GM12878 (cell line): ENCODE measurements at regions not wholly inside any gene's neighbourhood (a gene's known extent, or its start where the extent isn't known, plus 50 kb on each side); places are given as distances from the start of the nearest gene placed in this dataset.

ENCODE experiments used
- ATAC-seq: fragments of 200-7000 bp; cut with Tn5 transposase; 3 replicates; pipeline ENCODE4 v1.9.1; 2020; ENCODE audit warnings: mild to moderate bottlenecking, moderate library complexity
- BruUV-seq: library from RNA; stranded (reverse); fragments of 400-500 nt; replicated peaks from 2 replicates; lab custom pipeline; 2021; lab: Mats Ljungman, UMichigan
- CTCF ChIA-PET: fragments of 300-600 bp; sonication (Branson Sonifier 250); formaldehyde crosslinking; extraction: SDS; loops from one replicate; lab custom pipeline; 2021; ENCODE audit warnings: inconsistent platforms; lab: Yijun Ruan, JAX
- POLR2A ChIA-PET: fragments of 350-600 bp; formaldehyde crosslinking; extraction: SDS; loops from one replicate; lab custom pipeline; 2021; ENCODE audit warnings: inconsistent platforms; lab: Charles Lee
- RAD21 ChIA-PET: fragments of 300-600 bp; sonication (Branson Sonifier 250); formaldehyde crosslinking; loops from one replicate; lab custom pipeline; 2023; ENCODE audit warnings: antibody characterized with exemption; ENCODE audit not compliant: unreplicated experiment; lab: Charles Lee
- SMC1A ChIA-PET: fragments of 300-600 bp; sonication (Branson Sonifier 250); formaldehyde crosslinking; loops from one replicate; lab custom pipeline; 2023; ENCODE audit not compliant: unreplicated experiment, uncharacterized antibody; lab: Charles Lee
- DNase-seq: peaks from one replicate; pipeline ENCODE4 v3.0.0-alpha.2; 2011; ENCODE audit warnings: low read depth, low spot score
- FAIRE-seq: peaks from 3 replicates; lab custom pipeline; 2011; peaks lifted over from hg19 to GRCh38; lab: Jason Lieb, UNC
- H2AFZ ChIP-seq: 2 replicates; pipeline ENCODE4 v1.6.0; 2011; ENCODE audit warnings: low read depth, low read length, control low read depth; ENCODE audit not compliant: control insufficient read depth
- H3K27ac ChIP-seq: 2 replicates; pipeline ENCODE4 v1.5.1; 2011; ENCODE audit warnings: control low read depth; ENCODE audit not compliant: control insufficient read depth, insufficient read depth
- H3K27me3 ChIP-seq, 2 experiments: replicated peaks in 1 of 2; 2 replicates each; pipeline versions ENCODE4 v1.6.0 to v1.6.1; 2011; ENCODE audit warnings: low read length in 1 of 2; ENCODE audit not compliant: control insufficient read depth in 2 of 2, insufficient read depth in 2 of 2
- H3K36me3 ChIP-seq, 2 experiments: 2 replicates each; pipeline ENCODE4 v1.5.1; 2011; ENCODE audit warnings: low read length in 1 of 2; ENCODE audit not compliant: control insufficient read depth in 2 of 2, insufficient read depth in 2 of 2
- H3K4me1 ChIP-seq: 2 replicates; pipeline ENCODE4 v1.6.1; 2011; ENCODE audit warnings: mild to moderate bottlenecking, low read length, moderate library complexity, mixed read lengths; ENCODE audit not compliant: control insufficient read depth, insufficient read depth
- H3K4me2 ChIP-seq: 2 replicates; pipeline ENCODE4 v1.6.0; 2011; ENCODE audit warnings: control low read depth; ENCODE audit not compliant: control insufficient read depth, insufficient read depth
- H3K4me3 ChIP-seq: fragments of 200-600 bp; sonication (generic); 2 replicates; pipeline ENCODE4 v1.5.1; 2016
- H3K79me2 ChIP-seq: 2 replicates; pipeline ENCODE4 v1.6.0; 2011; ENCODE audit warnings: low read length; ENCODE audit not compliant: control insufficient read depth, insufficient read depth
- H3K9ac ChIP-seq: 2 replicates; pipeline ENCODE4 v1.8.0; 2011; ENCODE audit warnings: low read length, control low read depth, mixed read lengths; ENCODE audit not compliant: control insufficient read depth, insufficient read depth
- H3K9me3 ChIP-seq: replicated peaks from 3 replicates; pipeline ENCODE4 v1.5.1; 2011; ENCODE audit warnings: mild to moderate bottlenecking, low read length; ENCODE audit not compliant: control insufficient read depth, insufficient read depth
- H4K20me1 ChIP-seq: 2 replicates; pipeline ENCODE4 v1.6.0; 2011; ENCODE audit not compliant: control insufficient read depth, insufficient read depth
- BHLHE40 ChIP-seq, 2 experiments: fragments of 450-650 bp in 1 of 2; IDR thresholded peaks; 2 replicates each; pipeline ENCODE4 v1.6.1; 2011 to 2017; ENCODE audit warnings: low read depth in 2 of 2, borderline replicate concordance in 1 of 2, improper control_type of control experiment in 1 of 2, low read length in 1 of 2, mild to moderate bottlenecking in 1 of 2
- E2F8 ChIP-seq: fragments of 450-650 bp; IDR thresholded peaks from 2 replicates; pipeline ENCODE4 v1.6.1; 2018; ENCODE audit warnings: mild to moderate bottlenecking, low read depth, moderate library complexity; ENCODE audit not compliant: partially characterized antibody
- WGBS: methylation state at CpG from one replicate; pipeline ENCODE4 v1.1.6; 2016; ENCODE audit warnings: low lambda C conversion rate; ENCODE audit not compliant: insufficient replicate concordance, insufficient coverage; ENCODE audit errors: missing lambda C conversion rate; 5-methylcytosine and 5-hydroxymethylcytosine counted together
- in situ Hi-C: fragments of 300-500 bp; cut with MboI; formaldehyde crosslinking; loops from 9 replicates; pipeline ENCODE4 v1.14.3; 2018; ENCODE audit warnings: mixed read lengths
- intact Hi-C: fragments of 100-400 bp; cut with micrococcal nuclease; formaldehyde crosslinking; loops from one replicate; pipeline ENCODE4 v1.14.2; 2022; ENCODE audit not compliant: unreplicated experiment
- TF ChIP-seq, protein P1 (sequence below): fragments of 450-650 bp; IDR thresholded peaks from 2 replicates; pipeline ENCODE4 v1.6.1; 2017; ENCODE audit warnings: borderline replicate concordance

DNA sequence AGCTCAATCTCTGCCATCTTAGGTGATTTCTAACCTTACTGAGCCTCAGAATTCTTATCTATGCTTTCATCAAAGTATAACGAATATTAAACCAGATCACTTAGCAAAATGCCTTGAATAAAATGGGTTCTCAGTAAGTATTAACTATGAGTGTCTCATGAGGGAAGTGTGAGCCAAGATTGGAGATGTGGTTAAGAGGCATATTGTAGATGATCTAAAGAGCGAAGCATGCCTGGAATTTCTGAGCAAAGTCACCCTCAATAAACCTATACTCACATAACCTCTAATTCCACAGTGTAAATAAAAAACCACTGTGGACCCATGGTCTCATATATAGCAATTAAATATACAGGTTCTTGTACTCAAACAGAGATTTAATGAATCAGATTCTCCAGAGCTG, 193.1 kb upstream of the FSCB start (continued):
- TF ChIP-seq E2F8 = no peak

GRCh38 chr14:44699391-44699790, 192.3 kb upstream of the FSCB start:
- ChIA-PET RAD21 (no interaction called here), CTCF (no interaction called here), POLR2A (no interaction called here), SMC1A (no interaction called here)
- H3K36me3 ChIP-seq = no peaks in the 10 kb centered on the region
- intact Hi-C loops (no loop called here), in situ Hi-C loops (no loop called here)
- H4K20me1 ChIP-seq = no peaks in the 10 kb centered on the region
- no peak overlapping the region for H2AFZ ChIP-seq
- no peaks in the 10 kb centered on the region for H3K4me1 ChIP-seq
- no peak overlapping the region for H3K27ac ChIP-seq
- BruUV-seq = no TSS peak
- ATAC-seq (no peak), DNase-seq (no peak), FAIRE-seq (no peak)
- no peak overlapping the region for H3K9ac ChIP-seq
- H3K4me3 ChIP-seq = no peak overlapping the region
- H3K9me3 ChIP-seq = no peaks in the 10 kb centered on the region
- no peak overlapping the region for H3K4me2 ChIP-seq
- H3K27me3 ChIP-seq = no peaks in the 10 kb centered on the region
- TF ChIP-seq, protein P1, sequence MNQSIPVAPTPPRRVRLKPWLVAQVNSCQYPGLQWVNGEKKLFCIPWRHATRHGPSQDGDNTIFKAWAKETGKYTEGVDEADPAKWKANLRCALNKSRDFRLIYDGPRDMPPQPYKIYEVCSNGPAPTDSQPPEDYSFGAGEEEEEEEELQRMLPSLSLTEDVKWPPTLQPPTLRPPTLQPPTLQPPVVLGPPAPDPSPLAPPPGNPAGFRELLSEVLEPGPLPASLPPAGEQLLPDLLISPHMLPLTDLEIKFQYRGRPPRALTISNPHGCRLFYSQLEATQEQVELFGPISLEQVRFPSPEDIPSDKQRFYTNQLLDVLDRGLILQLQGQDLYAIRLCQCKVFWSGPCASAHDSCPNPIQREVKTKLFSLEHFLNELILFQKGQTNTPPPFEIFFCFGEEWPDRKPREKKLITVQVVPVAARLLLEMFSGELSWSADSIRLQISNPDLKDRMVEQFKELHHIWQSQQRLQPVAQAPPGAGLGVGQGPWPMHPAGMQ = no peak
- no peak for TF ChIP-seq BHLHE40 (IDR thresholded peaks at IDR 0.05; ENCODE audit: borderline replicate concordance in 1 of 2, low read depth in 2 of 2, low read length in 1 of 2)
- H3K79me2 ChIP-seq = no peaks in the 10 kb centered on the region
- 0% methylated on average over 2 of the region's 2 CpGs for WGBS
